ENCODE measurements at regions not wholly inside any gene's neighbourhood (a gene's known extent, or its start where the extent isn't known, plus 50 kb on each side); places are given as distances from the start of the nearest gene placed in this dataset.

DNA sequence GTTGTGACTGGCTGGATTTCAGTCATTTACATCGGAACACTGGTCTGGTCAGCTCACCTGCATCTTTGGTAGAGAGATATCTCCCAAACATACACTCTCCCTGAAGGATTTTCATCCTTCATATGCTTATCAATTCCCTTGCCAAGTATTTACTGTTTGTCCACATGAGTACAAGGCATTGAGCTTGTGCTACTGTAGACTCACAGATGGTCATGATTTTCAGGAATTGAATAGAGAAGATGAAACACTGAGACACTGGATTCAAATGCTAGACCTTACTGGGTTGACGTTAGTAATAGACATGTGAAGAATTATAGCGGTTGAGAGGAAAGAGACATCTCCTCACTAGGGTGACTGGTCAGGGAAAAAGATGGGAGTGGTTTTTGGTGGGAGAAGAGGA, 62.9 kb upstream of the ABL1 start:
- Mint-ChIP-seq H3K9me3 (no peaks in the 10 kb centered on the region), H3K4me3 (no peak overlapping the region), H3K27me3 (no peaks in the 10 kb centered on the region), H3K4me1 (ENCODE audit: low read depth in 2 of 2) (peaks cover 25 to 28% of the 10 kb centered on the region in 2 donors), H3K36me3 (peaks cover 9% of the 10 kb centered on the region), H3K27ac (no peak overlapping the region)
- ATAC-seq: no peak
- DNase-seq (ENCODE audit: low spot score): no peak

DNA sequence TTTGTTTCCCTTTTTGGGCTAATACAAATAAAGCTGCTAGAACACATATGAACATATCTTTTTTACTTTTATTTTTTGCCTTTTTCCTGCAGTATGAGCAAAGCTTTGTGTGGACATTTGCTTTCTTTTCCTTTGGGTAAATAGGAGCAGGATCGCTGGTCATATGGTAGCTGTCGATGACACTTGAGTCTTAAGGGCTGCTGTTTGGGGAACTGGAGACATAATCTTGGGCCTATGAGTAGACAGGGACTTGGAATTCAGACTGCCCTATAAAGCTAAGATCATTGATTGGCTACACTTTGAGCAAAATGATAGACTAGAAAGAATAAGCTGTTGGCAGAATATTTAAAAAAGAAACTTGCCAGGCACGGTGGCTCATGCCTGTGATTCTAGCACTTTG, 60.9 kb upstream of the ABL1 start:
- Mint-ChIP-seq H3K27ac (no peak overlapping the region), H3K4me3 (no peak overlapping the region), H3K4me1 (ENCODE audit: low read depth in 2 of 2) (peaks cover 12 to 24% of the 10 kb centered on the region in 2 donors), H3K9me3 (no peaks in the 10 kb centered on the region), H3K36me3 (peaks cover 9% of the 10 kb centered on the region), H3K27me3 (no peaks in the 10 kb centered on the region)
- DNase-seq (ENCODE audit: low spot score) (no peak), ATAC-seq (no peak)

DNA sequence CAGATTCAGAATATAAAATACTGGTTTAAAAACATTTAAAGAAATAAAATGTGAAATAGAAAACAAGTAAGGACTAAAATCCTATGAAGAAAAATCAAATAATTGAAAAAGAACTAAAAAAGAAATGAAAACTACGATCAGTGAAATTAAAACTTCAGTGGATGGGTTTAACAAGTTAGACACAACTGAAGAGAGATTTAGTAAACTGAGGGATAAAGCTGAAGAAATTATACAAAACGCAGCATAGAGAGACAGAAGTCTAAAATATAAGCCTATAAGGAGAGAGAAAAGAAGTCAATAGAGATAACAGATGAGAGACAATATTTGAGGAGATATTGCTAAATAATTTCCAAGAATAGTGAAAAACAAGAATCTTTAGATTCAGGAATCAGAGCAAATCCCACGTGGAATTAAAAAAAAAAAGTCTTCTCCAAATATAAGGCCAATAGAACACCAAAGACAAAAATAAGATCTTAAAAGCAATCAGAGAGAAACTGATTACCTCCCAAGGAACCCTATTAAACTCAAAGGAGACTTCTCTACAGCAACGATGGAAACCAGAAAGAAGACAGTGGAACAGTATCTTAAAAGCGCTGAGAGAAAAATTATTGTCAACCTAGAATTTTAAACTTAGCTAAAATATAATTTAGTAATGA, 59.6 kb upstream of the ABL1 start:
- H3K4me3 Mint-ChIP-seq: no peak overlapping the region
- H3K27me3 Mint-ChIP-seq: no peaks in the 10 kb centered on the region
- H3K36me3 Mint-ChIP-seq: peaks cover 9% of the 10 kb centered on the region
- H3K27ac Mint-ChIP-seq: no peak overlapping the region
- ATAC-seq: no peak
- H3K4me1 Mint-ChIP-seq (ENCODE audit: low read depth in 2 of 2): peaks cover 12 to 24% of the 10 kb centered on the region in 2 donors
- DNase-seq (ENCODE audit: low spot score): no peak
- H3K9me3 Mint-ChIP-seq: no peaks in the 10 kb centered on the region

DNA sequence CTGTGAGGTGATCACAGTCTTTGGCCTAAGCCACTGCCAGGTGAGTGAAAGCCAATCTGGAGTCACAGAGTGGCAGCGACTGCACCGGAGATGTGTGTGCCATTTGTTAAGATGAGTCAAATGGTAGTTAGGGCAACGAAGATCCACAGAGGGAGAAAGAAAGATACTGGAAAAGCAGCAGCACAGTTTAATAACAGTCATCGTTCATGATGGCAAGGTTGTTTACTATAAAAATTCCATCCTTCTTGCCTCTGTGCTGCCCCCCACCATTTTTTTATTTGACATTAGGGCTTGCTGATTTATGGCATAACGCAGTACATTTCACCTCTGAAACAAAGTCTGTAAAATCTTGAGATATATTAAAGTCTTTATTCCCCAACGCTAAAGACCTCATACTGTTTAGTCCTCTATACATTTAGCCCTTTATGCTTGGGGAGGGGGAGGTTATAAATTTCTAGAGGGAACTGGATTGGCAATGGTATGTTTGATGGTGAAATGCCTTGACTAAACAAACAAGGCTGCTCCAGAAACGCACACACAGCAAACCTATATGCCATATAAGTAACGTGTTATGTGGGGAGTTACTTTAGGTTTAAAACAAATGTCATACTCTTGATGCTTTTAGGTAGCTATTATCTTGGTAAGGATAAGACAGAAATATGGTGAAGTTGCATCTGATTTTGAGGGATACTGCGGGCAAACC, 55.8 kb upstream of the ABL1 start:
- DNase-seq (ENCODE audit: low spot score) (no peak), ATAC-seq (no peak)
- Mint-ChIP-seq H3K4me1 (ENCODE audit: low read depth in 2 of 2) (peaks cover 7 to 19% of the 10 kb centered on the region in 2 donors), H3K27me3 (no peaks in the 10 kb centered on the region), H3K27ac (no peak overlapping the region), H3K36me3 (peaks cover 9% of the 10 kb centered on the region), H3K9me3 (no peaks in the 10 kb centered on the region), H3K4me3 (no peak overlapping the region)

DNA sequence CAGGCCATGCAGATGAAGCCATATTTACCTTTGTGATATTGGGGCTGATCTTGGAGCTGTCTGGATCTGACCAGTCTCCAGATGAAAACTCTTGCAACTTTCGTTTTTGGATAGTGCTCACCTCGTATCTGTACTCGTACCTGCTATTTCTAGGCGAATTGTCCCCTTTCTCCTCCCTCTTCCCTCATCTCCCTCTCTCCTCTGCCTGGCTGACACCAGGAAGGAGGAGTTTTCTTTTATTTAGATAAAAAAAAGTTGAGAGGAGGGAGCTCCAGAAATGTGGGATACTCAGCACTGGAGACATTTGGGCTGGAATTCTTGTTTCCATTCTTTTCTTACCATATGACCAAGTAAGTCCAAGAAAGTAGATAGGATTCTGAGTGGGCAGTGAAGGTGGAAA, 54.6 kb upstream of the ABL1 start:
- Mint-ChIP-seq H3K27ac (no peak overlapping the region), H3K9me3 (no peaks in the 10 kb centered on the region), H3K27me3 (no peaks in the 10 kb centered on the region), H3K4me3 (no peak overlapping the region), H3K4me1 (ENCODE audit: low read depth in 2 of 2) (peaks cover 15 to 23% of the 10 kb centered on the region in 2 donors), H3K36me3 (peaks cover 2% of the 10 kb centered on the region)
- no peak for ATAC-seq
- DNase-seq (ENCODE audit: low spot score): no peak

DNA sequence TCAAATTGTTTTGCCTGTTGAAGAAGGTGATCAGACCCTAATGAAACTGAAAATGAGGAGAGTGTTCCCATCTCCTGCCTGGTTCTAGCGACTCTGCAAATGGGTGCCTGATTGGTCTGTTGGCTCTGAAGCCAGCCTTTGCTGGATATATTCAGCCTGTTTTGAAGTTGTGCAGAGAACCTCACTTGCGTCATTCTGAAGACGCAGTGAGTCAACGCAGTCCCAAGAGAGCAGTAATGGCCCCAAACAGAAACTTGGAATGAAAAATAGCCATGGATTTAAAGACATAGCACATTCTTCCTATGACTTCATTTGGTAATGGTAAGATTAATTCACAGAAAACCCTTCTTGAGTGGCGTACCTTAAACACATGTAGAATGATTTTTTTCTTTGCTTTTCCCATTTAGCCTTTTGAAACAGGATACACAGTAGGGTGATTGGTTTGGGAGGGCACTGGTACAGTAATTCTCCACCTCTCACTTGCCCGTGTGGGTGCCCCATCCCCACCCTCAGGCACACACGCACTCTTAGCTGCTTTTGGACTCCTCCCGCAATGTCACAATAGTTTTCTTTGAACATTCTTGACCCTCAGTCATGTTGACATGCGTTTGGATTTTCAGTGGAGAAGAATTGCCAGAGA, 54.1 kb upstream of the ABL1 start:
- Mint-ChIP-seq H3K27me3 (no peaks in the 10 kb centered on the region), H3K4me1 (ENCODE audit: low read depth in 2 of 2) (peaks cover 15 to 21% of the 10 kb centered on the region in 2 donors), H3K4me3 (no peak overlapping the region), H3K36me3 (no peaks in the 10 kb centered on the region), H3K27ac (no peak overlapping the region), H3K9me3 (no peaks in the 10 kb centered on the region)
- ATAC-seq: no peak
- no peak for DNase-seq (ENCODE audit: low spot score)

DNA sequence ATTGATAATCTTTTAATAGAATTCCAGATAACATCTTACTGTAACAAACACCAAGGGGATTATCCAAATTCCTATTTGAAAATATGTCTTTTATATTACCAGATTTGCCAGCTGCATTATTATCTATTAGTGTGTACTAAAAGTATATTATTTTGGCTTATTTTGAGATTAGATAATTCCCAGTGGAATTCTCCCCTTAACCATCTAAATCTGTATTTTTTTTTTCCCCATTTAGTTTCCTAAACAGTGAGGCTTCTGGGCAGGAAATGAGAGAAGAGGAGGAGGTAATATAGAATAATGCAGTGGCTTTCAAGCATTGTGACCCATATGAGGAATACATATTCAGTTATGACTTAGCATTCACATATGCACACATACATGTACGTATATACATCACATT, 53.5 kb upstream of the ABL1 start:
- Mint-ChIP-seq H3K4me3 (no peak overlapping the region), H3K27me3 (no peaks in the 10 kb centered on the region), H3K27ac (no peak overlapping the region), H3K9me3 (no peaks in the 10 kb centered on the region), H3K36me3 (no peaks in the 10 kb centered on the region), H3K4me1 (ENCODE audit: low read depth in 2 of 2) (peaks cover 17 to 23% of the 10 kb centered on the region in 2 donors)
- ATAC-seq: no peak
- no peak for DNase-seq (ENCODE audit: low spot score)

DNA sequence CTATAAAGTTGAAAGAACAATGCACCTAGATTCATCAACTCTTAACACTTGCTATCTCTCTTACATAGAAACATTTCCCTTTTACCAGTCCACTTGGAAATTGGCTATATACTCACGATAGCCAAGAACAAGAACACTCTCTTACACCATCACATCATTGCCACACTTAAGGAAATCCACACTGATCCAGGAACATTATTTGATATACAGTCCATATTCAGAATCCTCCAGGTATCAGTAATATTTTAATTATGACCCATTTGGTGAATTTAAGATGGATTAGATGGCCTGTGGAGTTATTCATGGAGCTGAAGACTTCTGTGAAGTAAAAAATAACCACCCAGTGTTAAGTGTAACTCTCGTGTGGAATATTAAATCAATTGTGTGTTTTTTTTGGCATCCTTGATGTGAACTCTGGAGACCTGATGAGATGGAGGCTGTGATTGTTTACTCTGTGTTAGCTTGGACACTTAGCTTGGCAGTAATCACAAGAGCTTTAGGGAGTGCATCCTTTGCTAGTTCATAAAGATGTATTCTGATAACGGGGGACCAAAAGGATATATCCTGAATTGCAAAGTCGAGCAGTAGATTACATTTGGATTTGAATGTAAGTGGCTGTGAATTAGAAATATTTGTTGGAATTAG, 52.0 kb upstream of the ABL1 start:
- Mint-ChIP-seq H3K4me3 (no peak overlapping the region), H3K9me3 (no peaks in the 10 kb centered on the region), H3K36me3 (no peaks in the 10 kb centered on the region), H3K4me1 (ENCODE audit: low read depth in 2 of 2) (peaks cover 13 to 21% of the 10 kb centered on the region in 2 donors), H3K27me3 (no peaks in the 10 kb centered on the region), H3K27ac (no peak overlapping the region)
- no peak for DNase-seq (ENCODE audit: low spot score)
- ATAC-seq: no peak

DNA sequence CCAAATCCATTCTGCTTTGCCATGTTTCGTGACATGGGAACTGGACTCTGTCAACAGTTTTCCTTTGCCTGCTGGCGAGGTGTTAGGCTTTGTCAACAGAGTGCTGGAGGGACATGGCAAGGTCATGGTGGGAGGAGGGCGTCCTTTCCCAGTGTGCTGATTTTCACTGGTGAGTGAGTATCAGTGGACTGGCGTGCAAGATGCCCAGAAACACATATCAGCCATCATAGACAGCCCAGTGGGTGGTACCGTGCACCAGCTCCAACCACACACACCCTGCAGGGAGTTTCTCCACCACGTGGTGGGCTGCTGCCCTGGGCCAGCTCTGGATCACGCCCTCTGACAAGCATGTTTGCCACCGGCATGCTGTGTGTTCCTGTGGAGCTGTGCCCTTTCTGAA, 50.0 kb upstream of the ABL1 start:
- Mint-ChIP-seq H3K9me3 (peaks cover 7% of the 10 kb centered on the region), H3K36me3 (peaks cover 14% of the 10 kb centered on the region), H3K4me1 (ENCODE audit: low read depth in 2 of 2) (peaks cover 13 to 17% of the 10 kb centered on the region in 2 donors), H3K27ac (no peak overlapping the region), H3K27me3 (no peaks in the 10 kb centered on the region), H3K4me3 (no peak overlapping the region)
- DNase-seq (ENCODE audit: low spot score) (no peak), ATAC-seq (no peak)
